GM12891 (cell line): ENCODE measurements at regions not wholly inside any gene's neighbourhood (a gene's known extent, or its start where the extent isn't known, plus 50 kb on each side); places are given as distances from the start of the nearest gene placed in this dataset.

ENCODE experiments used
- POLR2A ChIP-seq: IDR thresholded peaks from 2 replicates; pipeline ENCODE4 v1.6.1; 2011; ENCODE audit warnings: low read depth, low read length, control low read depth
- POLR2AphosphoS5 ChIP-seq: IDR thresholded peaks from 2 replicates; pipeline ENCODE4 v1.6.1; 2011; ENCODE audit warnings: low read depth, low read length, control low read depth
- POU2F2 ChIP-seq: IDR thresholded peaks from 2 replicates; pipeline ENCODE4 v1.6.1; 2011; ENCODE audit warnings: low read depth, mild to moderate bottlenecking, control low read depth, low read length, moderate library complexity
- SPI1 ChIP-seq: IDR thresholded peaks from 2 replicates; pipeline ENCODE4 v1.6.1; 2011; ENCODE audit warnings: low read depth, low read length, control low read depth
- TAF1 ChIP-seq: IDR thresholded peaks from 2 replicates; pipeline ENCODE4 v1.6.1; 2011; ENCODE audit warnings: low read depth, low read length, control low read depth

DNA sequence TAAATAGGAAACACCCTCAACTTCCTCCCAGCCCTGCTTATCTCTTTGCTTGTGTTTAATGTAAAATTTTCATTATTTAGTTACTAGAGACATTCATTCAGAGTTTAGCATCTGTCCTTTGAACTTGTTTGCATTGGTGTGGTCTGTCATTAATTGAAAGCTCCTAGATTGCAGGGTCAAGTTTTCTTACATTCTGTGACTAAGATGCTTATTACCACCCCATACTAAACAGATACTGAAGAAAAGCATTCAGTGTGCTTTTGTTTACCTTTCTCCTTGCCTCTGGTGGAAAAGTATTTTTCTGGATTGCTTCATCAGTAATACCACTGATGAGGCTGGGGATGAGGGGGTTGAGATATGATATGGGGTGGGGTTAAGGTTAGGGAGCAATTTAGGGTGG lies 199.0 kb downstream of the SAMD5 start:
- TF ChIP-seq POLR2A, result no peak
- TF ChIP-seq POLR2AphosphoS5, result no peak
- TF ChIP-seq TAF1, result no peak
- no peak for TF ChIP-seq POU2F2
- TF ChIP-seq SPI1, result no peak
